Dedifferentiated amniotic fluid mesenchymal stem cell (primary cell): ENCODE measurements at regions not wholly inside any gene's neighbourhood (a gene's known extent, or its start where the extent isn't known, plus 50 kb on each side); places are given as distances from the start of the nearest gene placed in this dataset.

ENCODE experiments used
- DNase-seq: peaks from one replicate; pipeline ENCODE4 v3.0.0-alpha.2; 2016; ENCODE audit errors: extremely low spot score

DNA sequence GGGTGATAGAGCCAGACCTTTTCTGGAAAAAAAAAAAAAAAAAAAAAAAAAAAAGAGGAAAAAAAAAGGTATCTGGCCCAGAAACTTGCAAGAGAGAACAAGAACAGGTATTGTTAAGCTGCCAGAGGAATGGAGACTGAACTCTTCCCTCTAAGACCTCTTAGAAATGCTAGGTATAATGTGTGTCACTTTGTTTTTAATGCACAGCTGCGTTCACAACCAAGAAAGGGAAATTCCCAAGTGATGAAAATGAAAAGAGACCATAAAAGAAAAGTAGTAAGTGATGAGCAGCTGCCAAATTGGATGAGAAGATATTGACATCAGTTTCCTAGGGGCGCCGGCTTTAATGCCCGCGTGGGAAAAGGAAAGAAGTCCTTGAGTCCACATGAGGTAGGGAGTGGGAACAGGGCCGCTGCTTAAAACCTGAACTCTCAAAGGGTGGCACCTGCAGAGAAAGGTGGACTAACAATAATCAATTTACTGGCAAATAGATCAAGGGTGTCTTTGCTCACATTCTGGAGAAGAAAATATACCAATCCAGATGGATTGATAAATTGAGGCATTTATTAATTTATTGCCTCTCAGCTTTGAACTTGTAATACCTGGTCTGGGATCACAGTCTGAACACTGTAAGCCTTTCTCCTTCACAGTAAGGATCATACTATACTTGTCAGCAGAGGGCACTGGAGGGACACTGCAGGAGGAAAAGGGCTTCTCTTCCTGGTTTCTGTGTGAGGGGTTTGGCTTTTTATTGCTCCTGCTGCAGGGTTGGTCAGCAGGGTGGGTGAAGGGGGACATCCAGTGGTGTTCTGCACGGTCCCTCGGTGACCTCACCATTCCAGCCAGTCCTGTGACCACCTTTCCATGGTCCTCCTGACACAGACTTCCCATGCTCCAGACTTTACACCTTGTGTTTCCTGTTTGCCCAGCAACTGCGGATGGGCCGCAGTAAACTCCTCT is 131.6 kb downstream of the AQP9 start:
- peak; percentile 70 for DNase-seq

- no peak for DNase-seq
Observed at GRCh38 chr15:58271410-58271809, 133.2 kb downstream of the AQP9 start.

DNA sequence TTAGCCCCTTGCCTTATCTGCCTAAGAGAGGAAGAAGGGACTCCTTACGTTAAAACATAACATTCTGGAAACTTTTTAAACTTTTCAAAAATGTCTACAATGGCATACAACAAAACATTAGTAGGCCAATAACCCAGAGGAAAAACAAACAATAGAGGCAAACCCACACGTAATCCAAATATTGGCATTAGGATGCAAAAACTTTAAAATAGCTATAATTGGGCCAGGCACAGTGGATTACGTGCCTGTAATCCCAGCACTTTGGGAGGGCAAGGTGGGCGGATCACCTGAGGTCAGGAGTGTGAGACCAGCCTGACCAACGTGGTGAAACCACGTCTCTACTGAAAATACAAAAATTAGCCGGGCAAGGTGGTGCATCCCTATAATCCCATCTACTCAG is 134.9 kb downstream of the AQP9 start:
- no peak for DNase-seq

GRCh38 chr15:58274885-58275284 is 136.7 kb downstream of the AQP9 start:
- DNase-seq = no peak

- DNase-seq = no peak
Observed at GRCh38 chr15:58275785-58276184, 137.6 kb downstream of the AQP9 start.

GRCh38 chr15:58276924-58277323 is 138.7 kb downstream of the AQP9 start:
- DNase-seq = no peak

DNA sequence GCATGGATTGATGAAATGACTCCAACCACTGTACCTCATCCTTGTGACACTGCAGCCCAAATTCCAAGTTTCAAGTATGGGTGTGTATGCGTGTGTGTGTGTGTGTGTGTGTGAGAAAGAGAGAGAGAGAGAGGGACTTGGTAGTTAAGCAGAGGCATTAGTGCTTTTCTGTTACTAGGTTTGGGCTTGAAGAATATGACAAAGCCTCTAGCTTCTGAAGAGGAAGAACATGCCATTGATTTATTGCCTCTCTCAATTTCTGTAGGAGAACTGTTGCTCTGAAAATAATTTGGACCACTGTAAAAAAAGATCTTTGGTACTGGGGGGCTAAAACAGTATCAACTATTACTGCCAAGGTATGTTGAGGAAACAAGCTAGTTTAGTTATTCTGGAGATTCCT is 139.2 kb downstream of the AQP9 start:
- no peak for DNase-seq

DNA sequence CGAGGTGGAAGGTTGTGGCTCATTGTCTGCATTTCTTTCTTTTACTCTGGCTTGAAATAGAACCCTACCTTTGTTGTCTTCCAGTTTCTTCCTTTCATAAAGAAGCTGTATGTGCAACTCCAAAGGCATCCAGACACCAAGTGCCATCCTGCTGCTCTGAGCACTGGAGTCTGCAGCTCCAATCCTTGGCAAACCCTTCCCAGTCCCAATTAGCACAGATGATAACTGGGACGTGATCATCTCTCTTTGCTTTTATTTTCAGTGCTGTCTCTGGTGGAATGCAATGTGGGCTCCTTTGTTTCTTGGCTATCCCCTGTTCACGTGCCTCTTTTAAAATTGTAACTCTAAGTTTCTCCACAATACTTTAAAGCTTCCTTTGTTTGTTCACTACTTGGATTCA is 140.9 kb downstream of the AQP9 start:
- no peak for DNase-seq

- DNase-seq = no peak
Observed at GRCh38 chr15:58279654-58280053, 141.5 kb downstream of the AQP9 start.

DNA sequence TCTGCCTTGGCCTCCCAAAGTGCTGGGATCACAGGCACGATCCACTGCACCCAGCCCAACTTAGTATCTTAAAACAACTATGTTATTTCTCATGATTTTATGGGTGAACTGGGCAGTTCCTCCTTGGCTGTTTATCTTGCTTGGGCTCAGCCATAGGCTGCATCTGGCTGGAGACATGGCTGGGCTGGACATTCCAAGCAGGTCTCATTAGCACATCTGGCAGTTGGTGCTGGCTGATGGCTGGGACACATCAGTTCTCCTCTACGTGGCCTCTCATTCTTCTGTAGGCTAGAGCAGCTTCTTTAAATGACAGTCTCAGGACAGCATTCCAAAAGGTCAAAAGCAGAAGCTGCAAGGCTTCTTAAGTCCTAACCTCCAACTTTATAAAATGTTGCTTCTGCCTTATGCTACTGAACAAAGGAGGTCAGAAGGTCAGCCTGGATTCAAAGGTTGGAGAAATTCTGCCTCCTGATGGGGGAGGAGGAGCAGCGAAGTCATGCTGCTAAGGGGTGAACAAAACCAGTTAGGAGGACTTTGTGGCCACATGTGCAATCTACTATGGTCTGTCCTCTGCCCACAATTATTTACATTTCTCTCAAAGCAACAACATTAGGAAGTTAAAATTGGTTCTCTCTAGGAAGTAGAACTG is 144.0 kb downstream of the AQP9 start:
- no peak for DNase-seq

DNA sequence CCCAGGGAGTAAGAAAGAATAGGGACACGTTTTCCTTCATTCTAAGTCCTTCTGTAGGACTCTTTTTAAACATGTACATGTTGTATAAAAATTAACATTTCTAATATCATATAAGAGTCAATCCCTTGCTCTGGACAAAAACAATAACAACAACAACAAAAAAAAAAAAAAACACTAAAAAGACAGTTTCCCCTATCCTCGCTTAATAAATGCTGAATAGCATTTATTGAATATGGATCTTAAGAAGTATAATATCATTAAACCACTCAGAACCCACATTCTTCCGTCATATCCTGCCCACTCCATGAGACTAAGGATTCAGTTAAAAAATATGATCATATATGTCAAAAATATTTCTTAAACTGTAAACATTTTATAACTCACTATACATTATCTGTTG is 145.1 kb downstream of the AQP9 start:
- no peak for DNase-seq

- DNase-seq = no peak
Observed at GRCh38 chr15:58284293-58284692, 146.1 kb downstream of the AQP9 start.

DNA sequence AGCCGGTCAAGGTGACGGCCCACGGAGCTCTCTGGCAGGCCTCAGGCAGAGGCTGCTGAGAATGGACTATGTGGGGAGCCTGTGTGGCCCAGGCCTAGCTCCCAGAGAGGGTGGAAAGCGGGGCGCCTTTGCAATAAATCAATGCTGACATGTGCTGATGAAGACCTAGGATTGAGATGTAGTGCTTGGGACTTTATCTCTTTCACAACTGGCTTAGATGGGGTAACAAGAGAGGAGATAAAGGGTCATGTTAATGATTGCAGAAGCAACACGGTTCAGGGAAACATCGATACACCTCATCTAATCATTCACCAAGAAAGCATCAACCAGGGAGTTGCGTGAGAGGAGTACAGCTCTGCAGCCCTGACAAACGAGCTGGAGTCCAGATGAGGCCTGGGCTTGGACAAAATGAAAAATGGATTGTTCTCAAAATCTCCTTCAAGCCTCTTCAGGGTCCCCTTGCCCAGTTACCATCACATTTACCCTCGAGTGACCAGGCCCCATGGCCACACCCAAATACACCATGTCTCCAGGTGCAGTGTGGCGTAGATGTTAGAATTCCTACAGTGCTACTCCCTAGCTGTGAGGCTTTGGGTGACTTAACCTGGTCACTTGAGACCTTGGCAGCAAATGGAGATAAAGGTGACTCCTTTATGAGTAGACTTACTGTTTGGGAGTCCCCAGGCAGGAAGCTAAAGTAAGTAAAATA is 146.4 kb upstream of the LIPC start:
- DNase-seq = no peak

DNA sequence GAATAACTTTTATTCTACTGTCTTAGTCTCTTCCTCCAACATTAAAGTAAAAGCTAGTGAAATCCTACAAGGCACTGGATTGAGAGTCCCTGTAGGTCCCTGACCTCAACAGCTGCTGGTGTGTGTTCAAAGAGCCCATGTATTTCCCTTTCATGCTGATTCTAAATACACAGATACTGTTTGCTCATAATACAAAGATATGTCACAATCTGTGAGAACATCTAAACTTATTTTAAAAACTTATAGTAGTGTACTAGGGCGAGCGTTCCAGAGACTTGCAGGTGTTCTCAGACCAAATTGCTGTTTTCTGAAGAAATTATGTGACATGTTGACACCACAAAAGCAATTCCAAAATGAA is 145.9 kb upstream of the LIPC start:
- no peak for DNase-seq

DNA sequence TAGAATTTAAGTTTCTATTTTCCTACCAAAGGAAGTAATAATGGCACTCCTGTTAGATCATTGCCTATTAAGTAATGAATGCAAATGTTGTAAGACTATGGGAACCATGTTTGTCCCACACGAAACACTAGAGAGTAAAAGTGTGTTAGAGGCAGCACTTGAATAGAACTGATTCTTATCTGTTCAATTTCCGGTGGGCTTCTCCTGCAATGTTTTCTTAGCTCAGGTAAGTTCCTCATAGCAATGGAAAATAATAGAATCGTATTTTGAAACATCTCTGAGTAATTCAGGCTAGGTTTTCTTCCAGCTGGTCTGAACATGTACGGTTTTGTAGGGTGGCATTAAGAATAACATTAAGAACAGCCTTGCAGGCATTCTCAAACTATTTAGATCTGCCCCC is 145.3 kb upstream of the LIPC start:
- no peak for DNase-seq

GRCh38 chr15:58287891-58288290 is 143.9 kb upstream of the LIPC start:
- no peak for DNase-seq

- no peak for DNase-seq
Observed at GRCh38 chr15:58288592-58288991, 143.2 kb upstream of the LIPC start.

- no peak for DNase-seq
Observed at GRCh38 chr15:58291848-58292247, 139.9 kb upstream of the LIPC start.

DNA sequence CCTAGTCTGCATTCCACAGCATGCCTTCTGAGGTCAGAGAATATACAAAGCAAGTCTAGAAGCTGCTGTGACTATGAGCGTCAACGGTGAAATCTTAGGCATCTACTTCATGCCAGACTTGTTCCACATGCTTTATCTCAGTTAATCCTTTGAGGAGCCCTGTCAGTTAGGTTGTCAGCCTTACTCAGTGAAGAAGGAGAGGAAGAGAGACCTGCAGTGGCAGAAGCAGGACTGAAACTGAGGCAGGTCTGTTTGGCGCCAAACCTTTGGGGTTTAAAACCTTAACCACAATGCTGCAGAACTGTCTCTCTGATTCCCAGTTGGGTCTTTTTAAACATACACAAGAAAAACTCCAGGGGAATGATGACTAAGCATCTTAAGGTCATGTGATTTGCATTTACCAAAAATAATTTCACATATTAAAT is 139.0 kb upstream of the LIPC start:
- DNase-seq = no peak

- no peak for DNase-seq
Observed at GRCh38 chr15:58293622-58294550, 137.9 kb upstream of the LIPC start.

GRCh38 chr15:58294681-58295254 is 137.0 kb upstream of the LIPC start:
- DNase-seq = no peak
